WERI-Rb-1 (cell line): ENCODE measurements at regions not wholly inside any gene's neighbourhood (a gene's known extent, or its start where the extent isn't known, plus 50 kb on each side); places are given as distances from the start of the nearest gene placed in this dataset.

Experiments used
- DNase-seq: peaks from one replicate; pipeline ENCODE4 v3.0.0-alpha.2; 2020
- H3K27ac ChIP-seq: fragments of 250-450 bp; sonication (Bioruptor Pico); 2 replicates; pipeline ENCODE4 v1.5.1; 2020; ENCODE audit warnings: mild to moderate bottlenecking, moderate library complexity
- H3K27me3 ChIP-seq: fragments of 250-450 bp; sonication (Bioruptor Pico); 2 replicates; pipeline ENCODE4 v1.5.1; 2021; ENCODE audit warnings: mild to moderate bottlenecking, low read depth, moderate library complexity; ENCODE audit not compliant: insufficient read depth, severe bottlenecking
- H3K36me3 ChIP-seq: fragments of 250-450 bp; sonication (Bioruptor Pico); 2 replicates; pipeline ENCODE4 v1.5.1; 2020; ENCODE audit warnings: mild to moderate bottlenecking, moderate library complexity
- H3K4me3 ChIP-seq: 2 replicates; pipeline ENCODE4 v1.5.1; 2011; ENCODE audit warnings: low read depth, mild to moderate bottlenecking, control low read depth, low read length
- H3K9me3 ChIP-seq: fragments of 250-450 bp; sonication (Bioruptor Pico); 2 replicates; pipeline ENCODE4 v1.5.1; 2021; ENCODE audit warnings: mild to moderate bottlenecking, moderate library complexity; ENCODE audit not compliant: severe bottlenecking
- CTCF ChIP-seq: IDR thresholded peaks from 2 replicates; pipeline ENCODE4 v1.5.1; 2011; ENCODE audit warnings: low read depth, mild to moderate bottlenecking, control low read depth, inconsistent platforms, low read length

DNA sequence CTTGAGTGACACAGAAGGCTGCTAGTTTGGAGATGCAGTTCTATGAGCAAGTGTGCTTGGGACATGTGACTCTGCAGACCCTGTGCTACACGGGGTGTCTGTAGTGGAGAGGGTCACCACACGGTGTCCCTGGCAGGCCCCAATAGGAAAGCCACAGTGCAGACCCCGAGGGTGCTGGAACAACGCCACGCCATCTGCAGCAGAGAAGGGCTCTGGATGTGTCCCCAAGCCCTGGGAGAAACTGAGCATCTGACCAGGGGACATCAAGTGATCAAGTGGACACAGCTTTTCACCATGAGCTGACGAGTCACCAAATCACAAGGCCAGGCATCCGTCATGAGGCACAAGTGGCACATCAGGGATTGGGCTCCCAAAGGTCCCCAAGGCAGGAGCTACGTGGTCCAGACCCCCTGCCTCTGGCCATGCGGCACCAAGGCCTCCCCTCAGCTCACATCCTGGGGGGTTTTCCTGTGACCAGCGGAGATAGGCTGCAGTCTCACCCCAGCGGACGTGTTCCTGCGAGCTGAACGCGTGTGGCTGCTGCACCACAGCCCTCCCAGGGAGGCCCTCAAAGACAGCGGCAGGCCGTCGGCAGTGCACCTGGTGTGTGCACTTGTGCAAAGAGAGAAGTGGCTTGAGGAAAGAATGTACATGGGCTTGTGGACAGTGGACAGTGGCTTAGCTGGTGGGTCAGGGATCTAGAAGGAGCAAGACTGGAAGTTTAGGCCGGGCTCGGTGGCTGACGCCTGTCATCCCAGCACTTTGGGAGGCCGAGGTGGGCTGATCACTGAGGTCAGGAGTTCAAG, 96.7 kb downstream of the RPS6KA4 start:
- Histone ChIP-seq H3K27ac (no peak overlapping the region), H3K4me3 (no peak overlapping the region), H3K36me3 (no peaks in the 10 kb centered on the region), H3K9me3 (no peaks in the 10 kb centered on the region), H3K27me3 (no peaks in the 10 kb centered on the region)
- DNase-seq: no peak
- TF ChIP-seq CTCF: no peak

GRCh38 chr11:64456509-64457320, 97.8 kb downstream of the RPS6KA4 start:
- no peak for DNase-seq
- Histone ChIP-seq H3K9me3 (no peaks in the 10 kb centered on the region), H3K4me3 (no peak overlapping the region), H3K27me3 (no peaks in the 10 kb centered on the region), H3K27ac (no peak overlapping the region), H3K36me3 (no peaks in the 10 kb centered on the region)
- no peak for TF ChIP-seq CTCF

GRCh38 chr11:64457416-64458010, 98.2 kb upstream of the SLC22A11 start:
- H3K36me3 ChIP-seq: no peaks in the 10 kb centered on the region
- H3K9me3 ChIP-seq: no peaks in the 10 kb centered on the region
- no peak overlapping the region for H3K4me3 ChIP-seq
- H3K27ac ChIP-seq: no peak overlapping the region
- TF ChIP-seq CTCF: no peak
- H3K27me3 ChIP-seq: no peaks in the 10 kb centered on the region
- DNase-seq: no peak

GRCh38 chr11:64458997-64459396, 96.7 kb upstream of the SLC22A11 start:
- no peak for DNase-seq
- H3K4me3 ChIP-seq: no peak overlapping the region

GRCh38 chr11:64459609-64460008, 96.1 kb upstream of the SLC22A11 start:
- H3K4me3 ChIP-seq: no peak overlapping the region
- H3K27me3 ChIP-seq: no peaks in the 10 kb centered on the region
- DNase-seq: no peak
- no peak overlapping the region for H3K27ac ChIP-seq
- no peak for TF ChIP-seq CTCF
- H3K9me3 ChIP-seq: no peaks in the 10 kb centered on the region
- H3K36me3 ChIP-seq: no peaks in the 10 kb centered on the region

More at GRCh38 chr11:64458997-64459396, 96.7 kb upstream of the SLC22A11 start:
- no peak for TF ChIP-seq CTCF
- no peaks in the 10 kb centered on the region for H3K36me3 ChIP-seq
- no peaks in the 10 kb centered on the region for H3K27me3 ChIP-seq
- H3K9me3 ChIP-seq: no peaks in the 10 kb centered on the region
- H3K27ac ChIP-seq: no peak overlapping the region
